ENCODE measurements at regions not wholly inside any gene's neighbourhood (a gene's known extent, or its start where the extent isn't known, plus 50 kb on each side); places are given as distances from the start of the nearest gene placed in this dataset.

- TF ChIP-seq EZH2phosphoT487 (IDR thresholded peaks at IDR 0.05; ENCODE audit: borderline replicate concordance, low read length) (no peak), CTCF (conservative IDR thresholded peaks at IDR 0.05; ENCODE audit: low read depth, low read length) (no peak)
Observed at GRCh38 chr21:45350206-45350854, 54.6 kb upstream of the COL18A1 start.

Measured in PC-3 (cell line).